Muscle of arm (tissue), 1 donor: ENCODE measurements at regions not wholly inside any gene's neighbourhood (a gene's known extent, or its start where the extent isn't known, plus 50 kb on each side); places are given as distances from the start of the nearest gene placed in this dataset.

Experiments used
- DNase-seq: peaks from one replicate; pipeline ENCODE4 v3.0.0-alpha.2; 2013

- DNase-seq: no peak
These were observed 1095.5 kb upstream of the IGFBP7 start for GRCh38 chr4:58205446-58206235.

- no peak for DNase-seq
These were observed 1082.0 kb upstream of the IGFBP7 start for GRCh38 chr4:58192217-58192616.

DNA sequence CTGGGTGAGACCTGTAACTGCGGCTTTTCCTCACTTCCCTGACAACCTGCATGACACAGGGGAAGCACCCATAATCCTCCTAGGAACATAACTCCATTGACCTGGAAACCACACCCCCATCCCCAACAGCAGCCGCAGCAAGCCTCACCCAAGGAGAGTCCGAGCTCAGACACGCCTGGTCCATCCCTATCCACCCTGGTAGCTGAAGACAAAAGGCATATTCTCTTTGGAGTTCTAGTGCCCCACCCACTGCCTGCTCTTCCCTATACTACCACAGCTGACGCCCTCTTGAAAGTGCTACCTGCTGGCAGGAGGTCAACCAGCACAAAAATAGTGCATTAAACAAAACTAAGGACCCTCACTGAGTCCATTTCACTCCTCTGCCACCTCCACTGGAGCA, 1080.9 kb upstream of the IGFBP7 start:
- DNase-seq: no peak

- DNase-seq: no peak
These were observed 1078.1 kb upstream of the IGFBP7 start for GRCh38 chr4:58188316-58188715.

DNA sequence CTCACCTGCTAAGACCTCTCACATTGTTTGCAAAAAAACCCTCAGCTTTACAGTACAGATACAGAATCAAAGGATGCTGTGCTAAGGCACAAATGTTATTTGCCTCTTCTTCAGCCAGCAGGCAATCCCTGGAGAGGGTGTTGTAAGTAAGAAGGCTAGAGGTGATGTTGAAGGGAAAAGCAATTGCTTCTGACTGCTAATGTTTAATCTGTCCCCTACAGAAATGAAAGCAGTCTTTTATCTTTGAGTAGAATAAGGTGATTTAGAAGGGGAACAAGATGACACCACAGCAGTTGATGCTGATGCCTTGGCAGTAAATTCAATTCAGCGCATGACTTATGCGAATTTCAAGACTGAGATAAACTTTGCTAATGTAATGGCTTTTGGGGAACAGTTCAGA, 1064.8 kb upstream of the IGFBP7 start:
- DNase-seq: peak; percentile 7

DNA sequence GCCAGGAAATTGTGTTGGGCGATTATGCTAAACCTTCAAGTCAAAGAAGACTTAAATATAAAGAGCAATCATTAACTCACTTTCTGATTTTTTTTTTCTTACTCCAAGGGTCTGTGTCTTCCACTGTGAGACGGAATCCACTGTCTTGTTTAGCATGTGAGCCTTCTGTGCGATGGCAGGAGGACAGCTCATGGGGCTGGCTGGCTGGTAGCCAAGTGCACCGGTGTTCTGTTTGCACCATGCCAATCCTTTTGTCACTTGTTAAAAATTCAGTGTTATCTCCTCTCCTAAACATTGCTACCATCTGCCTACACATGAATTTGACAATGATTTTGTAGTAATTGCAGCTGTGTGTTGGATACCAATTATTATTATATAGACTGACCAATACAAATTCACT, 1056.3 kb upstream of the IGFBP7 start:
- no peak for DNase-seq

- peak; percentile 83 for DNase-seq
These were observed 1053.0 kb upstream of the IGFBP7 start for GRCh38 chr4:58163156-58163555.

GRCh38 chr4:58149404-58150085, 1039.4 kb upstream of the IGFBP7 start:
- DNase-seq: no peak

DNA sequence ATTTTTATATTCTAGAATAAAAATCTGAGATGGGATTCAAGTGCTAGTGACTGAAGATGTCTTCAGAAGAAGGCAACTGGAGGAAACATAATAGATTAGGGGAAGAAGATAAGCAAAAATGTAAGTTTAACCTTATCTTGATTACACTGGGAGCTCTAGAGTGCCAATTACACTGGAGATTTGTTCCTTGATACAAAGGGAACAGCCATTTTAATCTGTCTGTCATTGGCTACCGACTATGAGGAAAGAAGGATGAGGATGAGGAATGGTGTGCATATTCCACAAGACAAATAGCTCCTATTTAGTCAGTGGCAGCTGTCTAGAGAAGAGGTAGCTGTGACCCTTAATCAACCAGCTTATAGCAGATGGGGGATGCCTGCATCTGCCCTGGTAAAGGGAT, 1034.5 kb upstream of the IGFBP7 start:
- no peak for DNase-seq

DNA sequence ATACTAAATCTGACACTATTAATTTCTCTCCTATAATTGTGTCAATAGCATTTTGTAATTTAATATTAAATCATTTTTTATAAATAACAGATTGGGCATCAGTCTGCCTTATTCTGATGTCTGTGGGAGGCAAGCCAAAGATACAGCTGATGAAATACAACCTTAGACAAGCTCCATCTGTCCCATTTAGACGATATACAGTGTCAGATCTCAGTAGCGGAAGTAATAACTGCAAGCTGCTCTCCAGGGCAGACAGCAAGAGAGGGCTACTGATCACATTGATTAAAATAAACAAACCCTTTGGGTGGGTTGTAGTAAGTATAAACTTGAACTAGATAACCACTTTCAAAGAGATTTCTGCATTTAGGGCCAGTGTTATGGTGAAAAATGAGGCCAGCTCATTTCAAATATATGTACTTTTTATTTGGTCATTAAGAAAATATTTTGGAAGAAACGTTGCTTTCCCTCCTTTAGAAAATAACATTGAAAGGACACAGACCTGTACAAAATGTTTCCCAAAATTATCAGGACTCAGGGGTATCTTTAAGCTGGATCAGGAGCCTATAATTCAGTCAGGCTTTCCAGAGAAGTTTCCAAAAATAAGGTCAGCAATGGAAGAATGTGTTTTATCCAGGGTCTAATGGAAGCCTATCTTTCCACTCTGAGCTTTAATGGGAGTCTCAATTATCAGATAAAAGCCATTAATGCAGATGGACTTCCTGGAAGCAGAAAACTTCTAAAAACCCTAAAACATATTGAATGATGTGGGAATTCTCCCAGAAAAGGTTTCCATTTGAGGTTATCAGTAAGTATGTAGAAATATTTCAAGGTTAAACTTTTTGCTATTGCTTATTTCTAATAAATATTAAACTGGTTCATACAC, 1028.8 kb upstream of the IGFBP7 start:
- peak; percentile 43 for DNase-seq

DNA sequence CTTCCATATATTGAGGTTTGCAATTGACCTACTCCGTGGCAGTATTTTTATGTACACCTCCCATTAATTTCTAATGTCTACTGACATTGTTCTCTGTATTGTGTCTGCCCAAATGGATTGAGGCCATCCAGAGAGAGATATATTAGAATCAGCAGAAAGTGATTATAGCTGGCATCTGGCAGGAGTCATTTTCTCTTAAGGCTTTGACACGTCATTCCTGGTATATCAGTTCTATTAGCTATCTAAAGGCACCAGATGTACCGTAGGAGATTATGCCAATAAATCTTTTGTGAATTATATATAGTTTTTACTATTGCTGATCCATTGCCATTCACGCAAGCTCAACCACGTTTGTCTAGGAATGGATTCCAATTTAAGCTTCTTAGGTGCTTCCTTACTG, 1026.4 kb upstream of the IGFBP7 start:
- no peak for DNase-seq

DNA sequence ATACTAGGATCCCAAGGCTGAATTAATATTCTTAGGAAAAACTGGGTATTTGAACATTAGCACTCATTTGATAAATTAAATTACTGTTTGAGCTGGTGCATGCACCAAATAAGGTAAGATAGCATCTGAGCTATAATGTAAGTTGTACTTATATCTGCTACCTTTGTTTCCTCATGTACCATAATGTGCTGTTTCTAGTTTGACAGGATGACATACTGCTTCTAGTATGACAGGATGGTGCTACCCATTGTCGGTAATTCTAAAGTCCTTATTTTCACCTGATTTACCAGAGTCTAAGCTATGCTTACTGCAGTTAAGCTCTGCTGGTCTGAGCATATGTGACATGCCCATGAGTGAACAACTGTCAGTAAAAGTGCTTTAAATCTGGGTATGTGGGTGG, 1017.5 kb upstream of the IGFBP7 start:
- no peak for DNase-seq

- no peak for DNase-seq
These were observed 1009.1 kb upstream of the IGFBP7 start for GRCh38 chr4:58119298-58119697.

DNA sequence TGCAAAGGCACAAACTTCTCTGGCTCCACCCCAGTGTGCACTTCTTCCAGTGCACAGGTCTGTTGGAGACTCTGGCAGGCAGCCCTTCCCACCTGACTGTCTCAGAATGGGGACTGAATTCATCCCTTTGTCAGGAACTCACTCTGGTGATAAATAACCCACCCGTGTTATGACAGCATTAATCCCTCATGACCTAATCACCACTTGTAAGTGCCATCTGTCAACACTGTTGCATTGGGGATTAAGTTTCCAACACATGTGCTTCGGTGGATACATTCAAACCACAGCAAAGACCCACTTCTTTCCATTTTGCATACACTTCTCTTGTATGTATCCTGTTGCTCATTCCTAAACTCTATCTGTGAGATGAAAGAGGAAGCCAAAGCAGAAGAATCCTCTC, 1002.9 kb upstream of the IGFBP7 start:
- no peak for DNase-seq

DNA sequence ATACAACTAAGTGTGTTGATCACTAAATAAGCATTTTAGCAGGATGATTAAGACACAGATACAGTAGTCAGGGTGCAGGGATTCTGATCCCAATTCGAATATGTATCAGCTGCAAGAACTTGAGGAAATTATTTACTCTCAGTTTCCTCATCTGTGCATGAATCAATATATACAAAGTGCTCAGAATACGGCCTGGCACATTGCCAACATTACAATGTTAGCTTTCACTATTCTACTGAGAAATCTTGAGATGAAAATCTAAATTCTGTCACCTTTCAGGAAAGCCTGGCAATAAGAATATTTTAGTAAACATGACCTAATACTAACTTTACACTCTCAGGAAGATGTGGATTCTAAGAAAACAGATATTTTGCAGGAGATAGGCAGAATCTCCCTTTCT, 1001.6 kb upstream of the IGFBP7 start:
- no peak for DNase-seq

DNA sequence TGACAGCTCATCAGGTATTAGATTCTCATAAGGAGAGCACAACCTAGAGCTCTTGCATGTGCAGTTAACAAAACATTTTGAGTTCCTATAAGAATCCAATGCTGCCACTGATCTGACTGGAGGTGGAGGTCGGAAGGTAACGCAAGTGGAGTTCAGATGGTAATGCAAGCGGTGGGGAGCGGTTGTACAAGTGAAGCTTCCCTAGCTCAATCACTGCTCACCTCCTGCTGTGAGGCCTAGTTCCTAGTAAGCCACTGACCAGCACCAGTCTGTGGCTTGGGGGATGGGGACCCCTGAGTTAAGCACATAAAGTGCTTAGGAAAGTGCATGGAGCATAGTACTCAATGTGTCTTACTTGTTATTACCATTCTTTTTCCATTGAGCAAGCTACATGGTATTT, 983.2 kb upstream of the IGFBP7 start:
- DNase-seq: no peak

DNA sequence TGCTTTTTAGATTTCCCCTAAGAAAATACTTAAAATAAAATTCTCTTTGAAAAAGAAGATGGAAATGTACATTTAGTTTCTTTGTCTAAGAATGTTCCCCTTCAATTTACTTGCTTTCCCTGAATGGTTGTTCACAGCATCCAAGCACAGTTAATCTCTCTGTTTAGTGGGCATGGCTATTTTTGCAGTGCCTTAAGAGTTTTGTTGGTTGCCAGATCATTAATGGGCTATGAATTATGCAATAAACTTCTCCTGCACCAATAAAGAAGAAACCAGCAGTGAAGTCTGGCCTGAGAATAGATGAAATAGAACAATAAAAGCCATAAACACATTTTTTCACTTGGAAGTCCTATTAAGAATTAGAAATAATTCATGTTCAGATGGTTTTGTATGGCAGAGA, 980.4 kb upstream of the IGFBP7 start:
- DNase-seq: no peak

GRCh38 chr4:58081356-58081755, 971.2 kb upstream of the IGFBP7 start:
- DNase-seq: no peak

GRCh38 chr4:58075724-58076123, 965.5 kb upstream of the IGFBP7 start:
- no peak for DNase-seq

DNA sequence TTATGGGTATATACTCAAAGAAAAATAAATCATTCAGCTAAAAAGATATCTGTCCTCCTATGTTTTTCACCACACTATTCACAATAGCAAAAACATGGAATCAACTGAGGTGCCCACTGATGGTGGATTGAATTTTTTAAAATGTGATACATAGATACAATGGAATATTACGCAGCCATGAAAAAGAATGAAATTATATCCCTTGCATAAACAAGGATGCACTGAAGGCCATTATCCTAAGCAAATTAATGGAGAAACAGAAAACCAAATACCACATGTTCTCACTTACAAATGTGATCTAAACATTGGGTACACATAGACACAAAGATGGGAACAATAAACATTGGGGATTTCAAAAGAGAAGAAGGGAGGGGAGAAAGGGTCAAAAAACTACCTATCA, 964.2 kb upstream of the IGFBP7 start:
- DNase-seq: no peak

DNA sequence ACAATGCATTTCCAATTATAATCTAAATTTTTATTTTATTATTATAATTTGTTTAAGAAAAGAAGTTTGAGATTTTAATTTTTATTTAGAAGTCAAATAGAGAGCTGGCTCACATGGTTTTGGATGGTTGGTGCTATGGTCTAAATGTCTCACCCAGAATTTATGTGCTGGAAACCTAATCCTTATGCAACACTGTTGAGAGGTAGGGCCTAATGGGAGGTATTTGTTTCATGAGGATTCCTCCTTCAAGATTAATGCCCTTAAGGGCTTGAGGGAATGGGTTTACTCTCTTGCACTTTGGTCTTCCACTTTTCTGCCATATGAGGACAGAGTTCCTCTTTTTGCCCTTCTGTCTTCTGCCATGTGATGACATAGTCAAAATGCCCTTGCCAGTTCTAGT, 960.5 kb upstream of the IGFBP7 start:
- DNase-seq: no peak

- no peak for DNase-seq
These were observed 954.5 kb upstream of the IGFBP7 start for GRCh38 chr4:58064653-58065052.
